H1 (cell line): ENCODE measurements at regions not wholly inside any gene's neighbourhood (a gene's known extent, or its start where the extent isn't known, plus 50 kb on each side); places are given as distances from the start of the nearest gene placed in this dataset.

Experiments used
- BRCA1 ChIP-seq: IDR thresholded peaks from 2 replicates; pipeline ENCODE4 v1.6.1; 2012; ENCODE audit warnings: low read depth, low read length, improper control_type of control experiment
- CBX8 ChIP-seq: fragments of 300-800, 300-1000 bp; sonication (generic); IDR thresholded peaks from 2 replicates; pipeline ENCODE4 v1.7.1; 2016; ENCODE audit warnings: low read depth, low read length, borderline replicate concordance
- CTCF ChIP-seq, 3 experiments: IDR thresholded peaks; 1 replicate in 2 of 3; 2 replicates in 1 of 3; pipeline versions ENCODE4 v1.5.1 to v1.6.1; 2011; ENCODE audit warnings: low read length in 3 of 3, mild to moderate bottlenecking in 3 of 3, inconsistent platforms in 2 of 3, low read depth in 1 of 3, moderate library complexity in 1 of 3; ENCODE audit not compliant: insufficient read depth in 1 of 3; ENCODE audit errors: control extremely low read depth in 1 of 3
- E2F6 ChIP-seq: IDR thresholded peaks from 2 replicates; pipeline ENCODE4 v1.6.1; 2012; ENCODE audit warnings: inconsistent platforms
- POLR2A ChIP-seq, 2 experiments: IDR thresholded peaks; 1 replicate in 1 of 2; 2 replicates in 1 of 2; pipeline ENCODE4 v1.6.1; 2011; ENCODE audit warnings: low read depth in 2 of 2, low read length in 2 of 2, mild to moderate bottlenecking in 2 of 2; ENCODE audit errors: control extremely low read depth in 1 of 2
- RXRA ChIP-seq: IDR thresholded peaks from 2 replicates; pipeline ENCODE4 v1.6.1; 2011; ENCODE audit warnings: low read depth, mild to moderate bottlenecking, low read length, moderate library complexity; ENCODE audit not compliant: insufficient read depth
- SRF ChIP-seq: IDR thresholded peaks from 2 replicates; pipeline ENCODE4 v1.6.1; 2011; ENCODE audit warnings: mild to moderate bottlenecking, low read depth, low read length, moderate library complexity

GRCh38 chr1:209249280-209249670 lies 334.2 kb upstream of the CAMK1G start:
- TF ChIP-seq CTCF (IDR thresholded peaks at IDR 0.05; ENCODE audit: control extremely low read depth in 1 of 3, insufficient read depth in 1 of 3, low read depth in 1 of 3, low read length in 3 of 3) (no peak), CBX8 (no peak), BRCA1 (no peak), RXRA (no peak), POLR2A (IDR thresholded peaks at IDR 0.05; ENCODE audit: control extremely low read depth in 1 of 2, low read depth in 2 of 2, low read length in 2 of 2) (no peak), SRF (no peak), E2F6 (no peak)
